ENCODE measurements at regions not wholly inside any gene's neighbourhood (a gene's known extent, or its start where the extent isn't known, plus 50 kb on each side); places are given as distances from the start of the nearest gene placed in this dataset.

DNA sequence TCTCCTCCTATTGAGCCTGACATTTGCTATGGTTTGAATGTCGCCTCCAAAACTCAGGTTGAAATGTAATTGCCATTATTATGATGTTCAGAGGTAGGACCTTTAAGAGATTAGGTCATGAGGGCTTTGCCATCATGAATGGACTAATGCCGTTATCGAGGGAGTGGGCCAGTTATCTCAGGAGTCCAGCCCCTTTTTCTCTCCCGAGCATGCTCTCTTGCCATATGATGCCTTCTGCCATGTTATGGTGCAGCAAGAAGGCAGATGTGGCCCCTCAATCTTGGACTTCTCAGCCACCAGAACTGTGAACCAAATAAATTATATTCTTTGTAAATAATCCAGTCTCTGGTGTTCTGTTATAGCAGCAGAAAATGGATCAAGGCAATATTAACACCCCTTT, 323.5 kb downstream of the RRAGC start:
- no peak for DNase-seq

- no peak for DNase-seq
Measured at GRCh38 chr1:38534473-38534823, 325.1 kb downstream of the RRAGC start.

DNA sequence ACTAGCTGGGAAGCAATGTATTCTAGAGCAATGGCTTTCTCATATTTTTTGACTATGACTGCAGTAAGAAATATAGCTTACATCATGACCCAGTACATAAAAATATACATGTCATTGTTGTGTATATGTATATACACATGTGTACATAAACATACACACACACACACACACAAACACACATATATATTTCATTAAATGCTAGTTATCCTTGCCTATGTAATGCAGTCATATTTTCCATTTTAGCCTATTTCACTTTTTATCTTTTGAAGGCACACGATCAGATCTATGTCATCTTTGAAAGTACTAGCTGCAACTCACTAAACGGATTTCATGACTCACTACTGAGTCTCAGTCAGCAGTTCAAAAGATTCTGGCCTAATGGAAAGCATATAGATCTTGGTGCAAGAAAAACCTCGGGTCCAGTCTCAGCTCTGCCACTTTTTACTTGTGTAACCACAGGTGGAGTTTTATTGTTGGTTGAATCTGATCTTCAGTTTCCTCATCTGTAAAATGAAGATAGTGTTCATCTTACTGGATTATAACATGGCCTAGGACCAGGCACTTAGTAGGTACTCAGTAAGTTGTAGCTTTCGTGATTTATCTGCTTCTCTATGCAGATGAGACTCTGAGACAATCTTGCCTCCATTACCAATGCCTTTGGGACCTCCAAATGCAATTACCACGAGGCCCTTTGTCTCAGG, 325.6 kb downstream of the RRAGC start:
- DNase-seq, result peak; percentile 8

DNA sequence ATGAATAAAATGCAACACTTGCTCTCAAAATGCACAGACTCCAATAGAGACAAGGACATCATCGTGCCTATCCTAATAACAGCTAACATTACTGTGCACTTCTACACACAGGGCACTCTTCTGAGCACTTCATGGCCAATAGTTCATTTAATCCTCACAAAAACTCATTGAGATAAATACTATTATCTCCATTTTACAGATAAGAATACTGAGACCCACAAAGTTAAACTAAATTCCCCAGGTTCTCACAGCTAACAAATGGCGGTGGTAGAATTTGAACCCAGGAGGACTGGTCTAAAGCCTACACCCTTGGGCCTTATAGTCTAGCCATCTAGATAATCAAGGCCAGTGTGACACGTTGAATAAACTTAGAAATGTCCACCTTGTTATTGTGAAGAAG, 328.6 kb downstream of the RRAGC start:
- no peak for DNase-seq

DNA sequence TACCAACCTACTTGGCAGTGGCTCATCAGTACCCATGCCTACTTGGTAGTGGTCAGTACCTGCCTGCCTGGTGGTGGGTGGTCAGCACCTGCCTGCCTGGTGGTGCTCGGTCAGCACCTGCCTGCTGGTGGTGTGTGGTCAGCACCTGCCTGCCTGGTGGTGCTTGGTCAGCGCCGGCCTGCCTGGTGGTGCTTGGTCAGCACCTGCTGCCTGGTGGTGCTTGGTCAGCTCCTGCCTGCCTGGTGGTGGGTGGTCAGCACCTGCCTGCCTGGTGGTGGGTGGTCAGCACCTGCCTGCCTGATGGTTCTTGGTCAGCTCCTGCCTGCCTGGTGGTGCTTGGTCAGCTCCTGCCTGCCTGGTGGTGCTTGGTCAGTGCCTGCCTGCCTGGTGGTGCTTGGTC, 329.6 kb downstream of the RRAGC start:
- DNase-seq, result no peak

DNA sequence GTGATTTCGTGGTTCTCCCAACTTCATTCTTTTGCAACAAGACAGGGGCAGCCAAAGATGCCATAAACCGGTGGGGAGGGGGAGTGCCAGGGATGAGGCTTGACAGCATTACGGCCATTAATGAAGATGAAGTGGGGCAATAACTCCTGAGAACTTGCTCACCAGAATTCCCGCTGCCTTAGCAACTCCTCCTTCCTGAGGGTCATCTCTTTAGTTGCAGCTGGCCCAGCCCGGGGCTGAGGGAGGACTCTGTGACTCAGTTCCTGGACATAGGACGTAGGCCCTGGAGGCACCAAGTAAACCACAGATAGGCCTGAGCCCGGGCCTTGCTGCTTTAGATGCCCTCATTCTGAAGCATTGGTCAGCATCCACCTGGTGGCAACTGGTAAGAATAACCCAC, 330.2 kb downstream of the RRAGC start:
- no peak for DNase-seq

DNA sequence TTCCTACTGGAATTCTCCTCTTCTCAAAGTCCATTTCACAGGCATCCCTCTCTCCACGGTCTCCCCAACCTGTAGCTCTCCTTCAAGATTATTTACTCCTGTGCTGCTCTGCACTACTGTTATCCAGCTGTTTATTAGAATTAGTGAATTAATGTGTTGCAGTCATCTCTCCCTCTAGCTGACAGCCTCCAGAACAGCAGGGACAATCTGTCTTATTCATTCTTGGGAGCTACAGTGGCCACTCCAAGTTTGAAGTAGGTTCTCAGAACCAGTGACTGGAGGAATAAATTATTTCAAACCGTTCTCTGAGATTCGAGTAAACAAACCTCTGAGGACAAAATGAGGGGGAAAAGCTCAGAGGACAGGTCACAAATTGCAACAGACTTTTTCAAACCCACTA, 330.9 kb downstream of the RRAGC start:
- no peak for DNase-seq

- peak; percentile 49 for DNase-seq
Measured at GRCh38 chr1:38527373-38527966, 332.1 kb downstream of the RRAGC start.

DNA sequence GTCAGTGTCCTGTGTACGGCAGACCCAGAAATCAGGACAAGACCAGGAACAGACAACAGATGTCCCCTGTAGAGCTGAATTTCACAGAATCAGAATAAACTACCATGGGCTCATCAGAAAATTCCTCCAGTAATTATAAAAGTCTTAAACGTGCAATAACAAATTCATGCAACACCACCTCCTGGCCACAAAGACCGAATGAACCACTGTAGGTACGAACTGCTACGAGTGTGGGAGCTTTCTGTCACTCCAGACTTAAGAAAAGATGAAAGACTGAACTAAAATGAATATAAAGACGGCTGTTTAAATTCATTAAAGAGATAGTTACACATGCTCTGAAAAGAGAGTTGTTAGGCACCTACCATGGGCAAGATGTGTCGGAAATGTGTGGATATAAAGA, 333.5 kb downstream of the RRAGC start:
- no peak for DNase-seq

DNA sequence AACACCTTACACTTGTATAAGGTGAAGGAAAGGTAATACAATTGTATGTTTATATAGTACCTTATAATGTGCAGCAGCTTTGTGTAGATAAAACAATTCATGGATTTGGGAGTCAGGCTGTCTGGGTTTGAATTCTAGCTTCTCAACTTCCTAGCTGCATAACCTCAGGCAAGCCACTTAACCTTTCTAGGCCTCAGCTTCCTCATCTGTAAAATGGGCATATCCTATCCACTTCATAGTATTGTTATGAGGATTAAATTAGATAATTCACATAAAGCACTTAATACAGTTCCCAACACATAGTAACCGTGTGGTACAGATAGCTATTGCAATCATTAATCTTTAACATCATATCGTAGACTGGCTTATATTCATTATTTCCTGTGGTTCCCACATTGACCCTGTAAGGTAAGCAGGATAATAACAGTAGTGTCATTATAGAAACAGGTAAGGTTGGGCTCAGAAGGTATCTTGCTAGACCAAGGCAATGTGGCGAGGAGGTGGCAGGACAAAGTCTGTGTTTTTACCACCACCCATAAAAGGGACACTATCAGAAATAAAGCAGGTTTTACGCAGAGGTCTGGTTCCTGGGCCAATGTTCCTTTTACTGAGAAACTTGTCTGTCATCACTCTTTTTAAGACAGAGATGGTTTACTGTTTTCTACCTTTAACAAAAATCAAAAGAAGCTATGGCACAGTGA, 334.1 kb downstream of the RRAGC start:
- no peak for DNase-seq

- DNase-seq, result no peak
Measured at GRCh38 chr1:38524025-38524641, 335.4 kb downstream of the RRAGC start.

DNA sequence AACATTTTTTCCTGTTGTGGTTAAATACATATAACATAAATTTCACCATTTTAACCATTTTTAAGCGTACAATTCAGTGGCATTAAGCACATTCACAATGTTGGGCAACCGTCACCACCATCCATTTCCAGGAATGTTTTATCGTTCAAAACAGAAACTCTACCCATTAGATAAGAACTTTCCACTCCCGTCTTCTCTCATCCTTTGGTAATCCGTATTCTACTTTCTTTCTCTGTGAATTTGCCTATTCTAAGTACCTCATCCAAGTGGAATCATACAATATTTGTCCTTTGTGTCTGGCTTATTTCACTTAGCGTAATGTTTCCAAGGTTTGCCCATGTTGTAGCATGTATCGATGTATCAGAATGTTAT, 336.0 kb downstream of the RRAGC start:
- DNase-seq, result no peak

DNA sequence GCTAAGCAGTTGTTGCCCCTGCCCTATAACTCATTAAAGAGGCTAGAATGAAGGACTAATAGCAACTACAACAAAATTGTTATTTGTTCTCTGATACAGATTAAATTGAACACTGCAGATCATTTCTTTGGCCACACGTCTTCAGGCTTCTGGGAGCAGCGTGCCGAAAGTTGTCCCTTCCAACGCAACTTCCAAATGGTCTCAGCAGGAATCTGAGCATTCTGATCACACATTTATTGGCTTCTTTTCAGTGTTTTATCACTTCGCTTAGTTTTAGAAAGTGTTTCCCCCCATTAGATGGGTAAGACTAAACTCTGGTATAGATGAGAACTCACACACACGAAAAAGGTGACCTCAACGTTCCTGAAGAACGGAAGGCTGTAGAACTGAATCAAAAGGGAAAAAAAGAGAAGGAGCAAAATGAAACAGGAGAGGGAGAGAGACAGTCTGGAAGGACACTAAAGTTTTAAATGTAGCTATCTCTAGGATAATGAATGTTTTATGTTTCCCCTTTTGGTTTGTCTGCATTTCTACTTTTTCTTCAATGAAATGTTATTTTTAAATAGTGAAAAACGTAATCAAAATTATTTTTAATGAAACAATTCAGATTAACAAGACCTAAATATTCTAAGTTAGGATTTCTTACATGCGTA, 336.5 kb downstream of the RRAGC start:
- no peak for DNase-seq

- no peak for DNase-seq
Measured at GRCh38 chr1:38516560-38516959, 343.0 kb downstream of the RRAGC start.

- DNase-seq, result no peak
Measured at GRCh38 chr1:38512789-38513188, 346.8 kb downstream of the RRAGC start.

GRCh38 chr1:38512024-38512767, 347.4 kb downstream of the RRAGC start:
- no peak for DNase-seq

DNA sequence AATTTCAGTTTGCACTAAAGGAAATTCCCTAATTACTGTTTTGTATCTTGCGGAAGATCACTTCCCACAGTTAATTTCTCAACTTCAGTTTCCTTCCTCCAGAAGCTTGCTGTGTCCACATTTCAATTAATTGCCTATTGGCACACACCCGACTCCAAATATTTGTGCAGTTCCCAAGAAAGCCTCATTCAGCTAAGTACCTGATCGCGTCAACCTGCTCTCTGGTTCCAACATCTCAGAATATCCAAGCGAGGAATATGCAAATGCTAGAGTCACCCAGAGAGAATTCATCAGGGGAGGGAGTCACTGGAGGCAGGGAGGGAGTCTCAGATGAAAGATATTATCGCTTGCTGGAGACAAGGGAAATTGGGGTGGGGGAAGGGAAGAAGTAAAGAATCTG, 351.3 kb downstream of the RRAGC start:
- DNase-seq, result no peak

DNA sequence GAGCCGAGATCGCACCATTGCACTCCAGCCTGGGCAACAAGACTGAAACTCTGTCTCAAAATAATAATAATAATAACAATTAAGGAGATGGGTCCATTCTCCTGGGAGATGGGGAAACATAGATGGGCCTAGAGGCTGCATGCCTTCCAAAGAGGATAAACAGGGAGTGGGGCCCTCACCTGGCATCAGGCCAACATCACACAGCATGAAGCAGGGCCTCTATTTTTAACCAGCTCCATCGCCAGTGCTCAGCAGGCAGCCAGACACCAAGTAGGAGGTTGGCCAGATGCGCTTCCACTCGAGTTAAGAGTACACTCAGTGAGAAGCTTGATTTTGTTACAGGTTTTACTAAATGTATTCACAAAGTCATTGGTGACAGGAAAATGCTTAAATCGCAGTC, 352.0 kb downstream of the RRAGC start:
- no peak for DNase-seq

GRCh38 chr1:38505944-38506343, 353.6 kb downstream of the RRAGC start:
- DNase-seq, result no peak

DNA sequence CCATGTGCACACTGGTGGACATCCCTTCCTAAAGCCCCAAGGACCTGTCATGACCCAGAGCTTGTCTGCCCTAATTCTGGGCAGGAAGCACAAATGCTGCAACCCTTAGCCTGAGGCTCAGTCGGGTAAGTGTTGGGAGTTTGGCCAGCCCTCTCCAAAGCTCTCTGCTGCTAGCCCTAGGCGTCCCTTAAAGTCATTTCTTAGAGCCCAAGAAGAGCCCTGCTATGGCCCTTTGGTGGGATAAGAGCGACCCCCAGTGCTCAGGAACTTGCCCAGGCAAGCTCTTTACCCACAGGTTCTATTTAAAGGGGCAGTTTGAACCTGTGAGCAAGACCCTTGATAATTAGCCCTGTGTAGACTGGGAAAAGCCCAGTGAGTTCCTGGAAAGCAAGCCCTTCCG, 356.8 kb downstream of the RRAGC start:
- no peak for DNase-seq

GRCh38 chr1:38500891-38501290, 358.7 kb downstream of the RRAGC start:
- DNase-seq, result no peak

DNA sequence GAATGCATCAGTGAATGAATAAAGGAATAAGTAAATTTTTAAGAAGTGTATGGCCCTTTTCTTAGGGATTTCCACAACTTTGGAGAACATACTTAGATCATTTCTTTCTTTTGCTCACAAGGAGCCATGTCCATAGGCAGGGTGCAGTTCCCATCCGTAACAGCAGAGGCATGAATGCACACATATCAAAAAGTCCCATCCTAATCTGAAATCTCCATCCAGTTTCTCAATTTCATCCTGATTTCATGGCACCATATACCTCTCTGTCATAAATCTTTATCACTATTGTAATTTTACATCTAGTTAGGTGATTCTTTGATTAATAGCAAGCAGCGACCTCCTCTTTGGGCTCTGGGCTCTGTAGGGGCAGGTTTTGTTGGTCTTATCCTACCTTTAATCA, 359.2 kb downstream of the RRAGC start:
- no peak for DNase-seq

DNA sequence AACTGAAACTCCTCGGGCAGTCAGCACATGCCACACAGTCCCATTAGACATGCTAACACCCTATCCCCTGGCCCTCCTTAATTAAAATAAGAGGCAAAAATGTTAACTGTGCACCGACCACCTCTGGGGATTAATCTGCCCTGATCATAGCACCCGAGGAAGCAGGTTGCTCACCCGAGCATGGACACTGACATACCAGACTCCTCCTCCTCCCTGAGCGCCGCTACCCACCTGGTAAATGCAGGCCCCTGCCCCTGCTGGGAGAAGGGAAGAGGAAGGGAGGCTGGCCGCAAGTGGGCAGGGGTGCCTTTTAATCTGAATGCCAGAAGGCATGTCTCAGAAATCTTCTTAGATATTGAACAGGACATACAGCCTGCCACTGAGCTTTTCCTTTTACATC, 360.9 kb downstream of the RRAGC start:
- DNase-seq, result no peak

Data from stimulated activated CD4-positive, alpha-beta T cell treated with anti-CD3 and anti-CD28 coated beads, Interleukin-4, amount 100 ng/mL, for 24 hours (primary cell).